ENCODE measurements at regions not wholly inside any gene's neighbourhood (a gene's known extent, or its start where the extent isn't known, plus 50 kb on each side); places are given as distances from the start of the nearest gene placed in this dataset.

DNA sequence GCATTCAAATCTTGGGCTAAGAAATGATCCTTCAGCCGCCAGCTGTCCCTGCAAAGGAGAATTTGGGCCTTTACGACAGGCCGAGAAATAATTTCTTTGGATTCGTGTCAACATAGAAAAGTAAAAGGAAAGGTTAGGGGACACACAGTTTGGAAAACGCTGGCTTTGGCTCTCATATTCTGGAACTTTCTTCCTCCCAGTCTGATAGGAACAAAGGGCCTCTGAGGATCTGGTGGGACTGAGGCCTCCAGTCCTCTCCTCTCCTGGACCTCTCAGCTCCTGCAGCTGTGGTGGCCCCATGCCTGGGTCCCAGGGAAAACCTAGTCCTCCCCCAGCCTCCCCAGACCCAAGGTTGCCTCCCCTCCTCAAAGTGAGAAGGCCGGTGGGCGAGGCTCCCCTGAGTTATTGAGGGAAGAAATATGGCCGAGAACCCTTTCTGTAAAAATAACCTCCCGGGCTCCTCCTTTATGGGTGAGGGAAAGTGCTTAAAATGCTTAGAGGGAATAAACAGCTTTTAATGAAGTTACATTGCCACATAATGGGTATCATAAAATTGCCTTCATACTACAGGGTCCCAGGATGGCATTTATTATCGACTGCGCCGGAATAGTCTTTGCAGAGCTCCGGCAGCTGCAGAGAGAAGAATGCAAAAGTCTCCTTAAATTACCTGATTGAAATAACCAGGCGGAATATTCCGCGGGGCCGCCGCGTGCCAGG lies 188.3 kb downstream of the PHETA1 start:
- in situ Hi-C loops (cut with HindIII; ENCODE audit: low sequenced_read_pairs): no loop called here

- in situ Hi-C loops (cut with HindIII; ENCODE audit: low sequenced_read_pairs): no loop called here
These were observed 190.5 kb downstream of the PHETA1 start for GRCh38 chr12:111178181-111179081.

- in situ Hi-C loops (cut with HindIII; ENCODE audit: low sequenced_read_pairs): no loop called here
These were observed 193.3 kb downstream of the PHETA1 start for GRCh38 chr12:111175396-111176094.

DNA sequence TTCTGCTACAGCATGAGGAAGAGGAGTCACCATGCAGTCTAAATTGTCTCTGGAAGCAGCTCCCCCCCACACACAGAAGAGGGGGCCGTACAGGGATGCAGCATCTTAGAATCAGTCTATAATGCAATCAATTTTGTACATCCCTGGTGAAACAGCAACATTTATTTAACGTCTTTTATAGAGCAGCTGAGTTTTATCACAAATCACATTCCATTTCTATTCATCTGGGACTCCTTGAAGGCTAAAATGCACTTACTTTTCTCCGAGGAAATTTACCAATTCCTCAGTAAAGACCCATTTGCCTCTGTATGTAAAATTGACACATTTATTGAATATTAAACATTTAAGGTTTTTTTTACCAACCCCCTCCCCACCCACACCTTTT lies 193.9 kb downstream of the PHETA1 start:
- in situ Hi-C loops (cut with HindIII; ENCODE audit: low sequenced_read_pairs): no loop called here

GRCh38 chr12:111174251-111174960 lies 194.5 kb downstream of the PHETA1 start:
- in situ Hi-C loops (cut with HindIII; ENCODE audit: low sequenced_read_pairs): no loop called here

- in situ Hi-C loops (cut with HindIII; ENCODE audit: low sequenced_read_pairs): no loop called here
These were observed 195.1 kb downstream of the PHETA1 start for GRCh38 chr12:111173836-111174235.

- in situ Hi-C loops (cut with HindIII; ENCODE audit: low sequenced_read_pairs): no loop called here
These were observed 195.5 kb downstream of the PHETA1 start for GRCh38 chr12:111173391-111173790.

- in situ Hi-C loops (cut with HindIII; ENCODE audit: low sequenced_read_pairs): no loop called here
These were observed 196.1 kb downstream of the PHETA1 start for GRCh38 chr12:111172786-111173185.

GRCh38 chr12:111171832-111172231 lies 197.1 kb downstream of the PHETA1 start:
- in situ Hi-C loops (cut with HindIII; ENCODE audit: low sequenced_read_pairs): no loop called here

DNA sequence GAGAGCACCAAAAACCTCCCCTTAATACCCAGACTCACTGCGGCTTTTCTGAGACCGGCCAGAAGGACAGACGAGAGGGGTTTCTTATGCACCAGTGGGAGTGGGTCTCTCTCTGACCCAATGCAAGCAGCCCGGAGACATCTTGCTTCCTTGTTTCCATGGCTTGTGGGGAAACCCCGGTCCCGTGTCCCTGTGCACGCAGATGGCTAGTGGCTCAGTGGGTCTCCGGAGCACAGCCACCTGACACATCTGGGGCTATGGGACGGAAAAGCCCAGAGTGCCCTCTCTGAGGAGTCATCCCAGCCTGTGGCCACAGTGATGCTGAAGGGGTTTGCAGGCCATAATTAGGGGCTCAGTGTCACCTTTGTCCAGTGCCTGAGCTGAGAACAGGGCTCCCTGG lies 197.6 kb downstream of the PHETA1 start:
- in situ Hi-C loops (cut with HindIII; ENCODE audit: low sequenced_read_pairs): no loop called here

- in situ Hi-C loops (cut with HindIII; ENCODE audit: low sequenced_read_pairs): no loop called here
These were observed 198.4 kb downstream of the PHETA1 start for GRCh38 chr12:111170543-111170942.

- in situ Hi-C loops (cut with HindIII; ENCODE audit: low sequenced_read_pairs): no loop called here
These were observed 199.4 kb downstream of the PHETA1 start for GRCh38 chr12:111169456-111169855.

DNA sequence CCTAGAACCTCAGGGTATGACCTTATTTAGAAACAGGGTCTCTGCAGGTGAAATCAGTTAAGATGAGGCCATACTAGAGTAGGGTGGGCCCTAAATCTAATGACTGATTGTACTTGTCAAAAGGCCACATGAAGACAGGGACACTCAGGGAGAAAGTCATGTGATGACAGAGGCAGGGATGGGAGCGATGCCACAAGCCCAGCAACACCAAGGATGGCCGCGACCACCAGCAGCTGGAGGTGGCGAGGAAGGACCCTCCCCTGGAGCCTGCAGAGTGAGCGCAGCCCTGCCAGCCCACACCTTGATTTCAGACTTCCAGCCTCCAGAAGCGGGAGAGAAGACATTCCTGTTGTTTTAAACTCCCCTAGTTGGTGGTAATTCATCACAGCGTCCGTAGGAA lies 199.9 kb downstream of the PHETA1 start:
- in situ Hi-C loops (cut with HindIII; ENCODE audit: low sequenced_read_pairs): no loop called here

DNA sequence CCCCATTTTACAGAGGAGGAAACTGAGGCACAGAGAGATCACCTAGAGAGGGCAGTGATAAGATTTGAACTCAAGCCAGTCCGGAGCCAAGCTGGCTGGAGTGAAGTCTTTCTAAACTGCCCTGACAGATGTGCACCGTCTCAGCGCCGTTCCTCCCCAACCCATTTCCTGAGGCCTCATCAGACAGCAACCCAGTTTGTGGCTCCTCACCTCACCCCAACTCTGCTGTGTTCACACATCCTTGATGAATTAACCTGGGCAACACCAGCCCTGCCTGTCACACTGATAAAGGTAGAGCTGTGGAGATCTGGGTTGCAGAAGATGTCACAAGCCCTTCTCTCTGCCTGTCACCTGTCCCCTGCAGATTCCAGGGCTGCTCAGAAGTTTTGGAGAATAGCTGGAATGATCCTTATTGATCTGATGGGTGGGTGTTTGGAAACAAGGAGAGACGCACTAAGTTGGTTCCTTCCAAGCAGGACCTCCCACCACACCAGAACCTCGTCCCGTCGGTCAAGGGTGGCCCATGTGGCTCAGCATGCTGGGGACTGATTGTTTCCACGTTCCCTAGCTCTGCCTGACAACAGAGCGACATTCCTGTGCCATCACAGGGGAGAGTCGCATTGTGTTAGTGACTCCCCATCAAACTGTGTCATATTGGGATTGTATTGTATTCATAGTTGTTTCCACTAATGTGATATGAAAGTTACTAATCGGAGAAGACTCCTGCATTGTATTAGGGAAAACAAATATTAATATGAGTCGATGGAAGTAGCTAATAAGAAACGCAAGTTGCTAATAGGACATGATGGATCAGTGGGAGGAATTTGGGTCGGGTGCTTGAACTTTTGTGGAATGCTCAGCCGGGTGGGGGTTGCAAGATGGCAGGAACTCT lies 200.6 kb downstream of the PHETA1 start:
- in situ Hi-C loops (cut with HindIII; ENCODE audit: low sequenced_read_pairs): no loop called here

GRCh38 chr12:111166779-111167540 lies 201.9 kb downstream of the PHETA1 start:
- in situ Hi-C loops (cut with HindIII; ENCODE audit: low sequenced_read_pairs): no loop called here

- in situ Hi-C loops (cut with HindIII; ENCODE audit: low sequenced_read_pairs): no loop called here
These were observed 203.9 kb downstream of the PHETA1 start for GRCh38 chr12:111164833-111165525.

GRCh38 chr12:111163422-111163821 lies 205.5 kb downstream of the PHETA1 start:
- in situ Hi-C loops (cut with HindIII; ENCODE audit: low sequenced_read_pairs): no loop called here

GRCh38 chr12:111161898-111162297 lies 207.0 kb downstream of the PHETA1 start:
- in situ Hi-C loops (cut with HindIII; ENCODE audit: low sequenced_read_pairs): no loop called here
